ENCODE measurements at regions not wholly inside any gene's neighbourhood (a gene's known extent, or its start where the extent isn't known, plus 50 kb on each side); places are given as distances from the start of the nearest gene placed in this dataset.

DNA sequence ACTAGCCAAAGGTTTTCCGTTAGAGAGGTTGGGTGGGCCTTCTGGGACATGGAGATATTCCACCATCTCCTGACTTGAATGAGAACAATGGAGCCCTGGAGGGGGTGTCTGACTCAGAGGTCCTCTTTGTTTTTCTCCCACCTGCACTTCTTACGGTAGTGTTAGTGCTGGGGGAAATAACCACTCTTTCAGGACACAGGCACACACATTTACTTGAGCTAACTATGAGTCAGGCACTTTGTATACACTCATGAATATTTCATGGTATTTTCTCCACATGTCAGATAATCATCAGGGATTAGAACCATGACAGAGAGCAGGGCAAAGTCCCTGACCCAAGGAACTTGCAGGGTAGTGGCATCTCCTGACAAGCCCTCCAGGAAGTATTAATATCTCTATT, 439.1 kb downstream of the TSN start:
- ChIA-PET POLR2A (no interaction called here), CTCF (no interaction called here)

DNA sequence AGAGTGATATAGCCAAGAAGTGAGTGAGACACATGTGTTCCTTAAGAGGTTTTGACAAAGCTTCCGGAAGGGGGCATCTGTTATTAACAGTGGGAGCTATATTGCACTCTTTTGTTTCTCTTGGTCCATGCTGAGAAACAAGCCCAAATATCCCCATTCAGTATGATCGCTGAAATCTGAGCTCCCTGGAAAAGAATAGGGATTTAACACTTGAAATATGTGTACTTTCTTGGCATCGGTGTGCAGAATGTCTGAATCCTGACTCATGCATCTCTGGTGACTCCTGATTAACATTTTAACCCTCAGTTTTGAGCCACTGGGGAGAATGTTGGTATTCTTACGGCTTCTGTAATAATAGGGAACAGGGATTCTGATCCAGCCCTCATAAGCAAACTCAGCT, 448.1 kb downstream of the TSN start:
- CTCF ChIA-PET = no interaction called here
- POLR2A ChIA-PET = no interaction called here

DNA sequence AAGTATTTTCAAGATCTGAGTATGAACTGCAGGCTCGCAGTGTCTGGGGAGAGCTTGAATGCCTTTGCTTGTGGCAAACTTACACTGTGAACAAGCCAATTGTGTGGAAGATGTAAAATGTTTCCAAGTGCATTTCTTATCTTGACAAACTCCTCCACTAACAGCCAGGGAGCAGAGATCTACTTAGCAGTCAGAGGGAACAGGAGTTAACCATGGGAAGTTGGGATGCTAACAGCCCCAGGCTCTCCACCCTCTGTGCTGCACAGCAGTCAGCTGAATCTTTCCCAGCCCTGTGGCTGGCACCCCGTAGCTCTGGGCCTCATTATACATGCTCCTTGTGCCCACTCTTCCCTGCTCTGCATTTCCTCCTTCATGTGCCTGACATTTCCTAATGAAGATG, 450.2 kb downstream of the TSN start:
- ChIA-PET POLR2A (no interaction called here), CTCF (no interaction called here)

DNA sequence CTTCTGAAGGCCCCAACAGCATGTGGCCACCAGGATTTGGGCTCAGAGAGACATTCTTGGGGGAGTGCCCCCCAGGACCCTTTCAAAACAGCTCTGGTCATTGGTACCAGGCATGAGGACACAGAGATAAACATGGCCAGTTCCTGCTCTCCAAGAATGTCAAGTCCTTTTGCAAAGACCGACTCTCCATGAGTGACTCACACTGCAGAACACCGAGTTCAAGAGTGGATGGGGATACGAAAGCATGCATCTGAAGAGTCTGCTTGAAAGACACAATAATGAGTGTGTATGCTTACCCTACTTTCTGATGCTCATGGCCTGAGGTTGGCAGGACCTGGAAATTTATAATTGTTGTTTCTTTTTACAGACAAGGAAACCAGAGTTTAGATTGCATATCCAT, 450.6 kb downstream of the TSN start:
- POLR2A ChIA-PET = no interaction called here
- CTCF ChIA-PET = no interaction called here

DNA sequence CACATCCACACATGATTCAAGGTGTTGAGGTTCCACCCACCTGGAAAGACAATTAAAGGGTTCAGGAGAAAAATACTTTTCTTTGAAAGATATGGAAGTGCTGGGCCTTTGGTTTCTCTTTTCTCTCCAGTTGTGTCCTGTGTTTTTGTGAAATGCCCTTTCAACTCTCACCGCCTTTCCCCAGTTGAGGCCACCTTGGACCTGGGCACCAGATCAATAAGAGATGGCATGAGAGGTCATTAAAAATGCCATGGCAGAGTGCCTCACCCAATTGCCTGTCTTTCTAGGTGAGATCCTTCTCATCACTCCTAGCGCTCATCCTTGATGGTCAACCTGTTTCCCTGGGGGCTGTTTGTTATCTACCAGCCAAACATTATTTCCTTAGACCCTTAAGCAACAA, 453.9 kb downstream of the TSN start:
- ChIA-PET CTCF (no interaction called here), POLR2A (no interaction called here)

DNA sequence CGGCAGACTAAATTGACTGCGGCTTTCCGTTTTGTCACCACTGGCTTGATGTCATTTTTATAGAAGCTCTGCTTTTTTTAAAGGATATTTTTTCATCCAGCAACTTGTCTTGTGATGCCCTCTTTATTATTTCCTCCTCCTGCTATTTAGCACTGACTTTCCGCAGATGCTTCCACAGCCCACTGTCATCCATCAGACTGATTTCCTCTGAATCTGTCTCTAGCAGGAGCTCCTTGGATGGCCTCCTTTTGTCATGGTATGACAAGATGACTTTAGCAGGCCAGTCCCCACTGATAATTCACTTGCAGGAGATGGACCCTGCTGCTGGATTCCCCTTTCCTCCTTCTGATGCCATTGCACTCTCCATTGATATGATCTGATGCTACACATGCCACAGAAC, 454.6 kb downstream of the TSN start:
- ChIA-PET CTCF (no interaction called here), POLR2A (no interaction called here)

DNA sequence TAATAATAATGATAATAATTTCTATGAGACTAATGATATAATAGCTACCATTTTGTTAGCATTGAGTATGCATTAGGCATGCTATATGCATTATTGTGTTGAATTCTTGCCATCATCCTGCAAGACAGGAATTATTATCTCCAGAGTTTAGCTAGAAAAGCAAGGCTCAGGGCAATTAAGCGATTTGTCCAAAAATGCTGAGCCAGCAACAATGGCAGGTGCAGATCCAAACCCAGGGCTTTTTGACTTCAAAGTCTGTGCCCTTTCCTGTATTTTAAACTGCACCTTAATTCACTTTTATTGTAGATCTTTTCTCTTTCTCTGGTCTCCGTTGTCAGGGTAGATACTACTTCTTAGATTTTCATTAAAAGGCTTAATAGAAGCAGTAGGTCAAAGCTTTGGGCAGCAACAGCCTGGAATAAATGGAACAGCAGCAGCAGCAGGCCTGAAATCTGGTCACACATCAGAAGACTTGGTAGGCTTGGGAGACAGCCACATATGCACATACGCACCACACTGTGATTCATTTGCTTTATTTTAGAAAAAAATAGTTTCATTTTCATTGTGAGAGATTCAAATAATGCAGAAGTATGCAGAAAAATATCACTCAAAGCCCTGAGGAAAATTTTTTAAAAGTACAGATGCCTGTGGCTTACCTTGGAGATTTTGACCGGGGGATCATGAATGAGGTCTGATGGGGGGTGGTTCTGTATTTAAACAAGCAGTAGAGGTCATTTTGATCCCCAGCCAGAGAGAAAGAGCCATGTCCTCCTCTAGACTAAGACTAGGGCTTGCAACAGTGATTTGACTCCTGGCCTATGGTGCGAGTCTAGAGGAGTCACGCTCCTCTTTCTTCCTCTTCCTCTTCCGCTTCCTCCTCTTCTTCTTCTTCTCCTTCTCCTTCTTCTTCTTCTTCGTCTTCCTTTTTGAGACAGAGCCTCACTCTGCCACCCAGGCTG, 455.7 kb downstream of the TSN start:
- ChIA-PET POLR2A (no interaction called here), CTCF (no interaction called here)

DNA sequence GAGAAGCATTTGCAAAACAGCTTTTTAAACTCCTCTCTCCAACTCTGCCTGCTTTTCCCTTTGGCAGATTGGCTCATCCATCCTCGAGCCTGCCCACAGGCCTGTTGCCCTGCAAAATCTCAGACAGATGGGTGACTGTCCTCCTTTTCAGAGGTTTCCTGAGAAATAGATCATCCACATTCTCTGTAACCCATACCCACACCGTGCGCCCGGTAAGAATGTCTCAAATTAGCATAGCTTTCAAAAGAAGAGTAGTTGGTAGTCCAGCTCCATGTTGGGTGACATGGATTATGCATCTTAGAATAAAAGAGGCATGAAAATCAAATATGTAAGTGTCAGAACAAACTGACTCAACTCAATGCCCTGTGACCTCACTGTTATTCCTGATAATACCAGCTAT, 457.9 kb downstream of the TSN start:
- POLR2A ChIA-PET = no interaction called here
- CTCF ChIA-PET = no interaction called here

DNA sequence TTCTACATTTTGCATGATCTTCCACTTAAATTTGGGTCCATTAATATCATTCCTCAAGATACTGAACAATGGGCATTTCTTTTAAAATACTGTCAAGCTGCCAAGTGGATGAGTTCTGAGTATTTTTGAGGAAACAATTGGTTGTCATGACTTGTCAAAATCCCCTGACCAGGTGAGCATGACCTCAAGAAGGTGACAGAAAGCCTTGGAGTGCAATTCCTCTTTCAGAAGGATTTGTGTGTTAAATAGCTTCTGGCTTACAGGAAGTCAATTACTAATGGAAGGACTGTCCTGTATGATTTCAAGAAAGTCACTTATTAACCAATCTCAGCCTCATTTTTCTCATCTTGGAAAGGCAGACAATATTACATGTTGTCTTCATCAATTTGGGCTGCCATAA, 460.6 kb downstream of the TSN start:
- ChIA-PET CTCF (no interaction called here), POLR2A (no interaction called here)

DNA sequence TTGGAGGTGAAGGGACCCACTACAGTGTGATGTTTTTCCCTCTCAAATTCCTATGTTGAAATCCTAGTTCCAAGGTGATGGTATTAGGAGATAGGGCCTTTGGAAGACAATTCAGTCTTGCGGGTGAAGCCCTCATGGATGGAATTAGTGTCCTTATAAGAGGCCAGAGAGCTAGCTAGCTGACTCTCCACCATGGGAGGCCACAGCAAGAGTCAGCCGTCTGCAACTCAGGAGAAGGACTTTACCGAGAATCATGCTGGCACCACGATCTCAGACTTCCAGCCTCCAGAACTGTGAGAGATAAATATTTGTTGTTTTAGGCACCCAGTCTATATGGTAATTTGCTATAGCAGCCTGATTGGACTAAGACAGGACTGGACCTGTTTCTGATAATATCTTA, 461.4 kb downstream of the TSN start:
- CTCF ChIA-PET = no interaction called here
- POLR2A ChIA-PET = no interaction called here

DNA sequence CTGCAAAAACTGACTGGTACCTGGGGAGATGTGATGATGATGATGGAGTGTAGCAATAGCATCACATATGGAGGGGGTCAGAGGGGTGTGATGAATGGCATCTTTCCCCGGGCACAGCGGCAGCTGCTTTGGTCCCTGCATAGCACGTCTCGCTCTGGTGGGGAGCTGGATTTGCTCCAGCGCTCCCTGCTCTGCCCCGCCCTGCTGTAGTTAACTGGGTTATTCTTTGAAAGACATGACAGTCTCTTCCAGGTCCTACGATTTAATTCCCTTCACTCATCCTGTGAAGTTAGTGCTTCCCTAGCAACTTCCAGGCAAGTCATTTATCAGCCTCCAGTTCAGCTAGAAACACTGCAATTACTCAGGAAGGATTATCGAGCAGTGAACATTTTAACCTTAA, 463.1 kb downstream of the TSN start:
- ChIA-PET CTCF (no interaction called here), POLR2A (no interaction called here)

DNA sequence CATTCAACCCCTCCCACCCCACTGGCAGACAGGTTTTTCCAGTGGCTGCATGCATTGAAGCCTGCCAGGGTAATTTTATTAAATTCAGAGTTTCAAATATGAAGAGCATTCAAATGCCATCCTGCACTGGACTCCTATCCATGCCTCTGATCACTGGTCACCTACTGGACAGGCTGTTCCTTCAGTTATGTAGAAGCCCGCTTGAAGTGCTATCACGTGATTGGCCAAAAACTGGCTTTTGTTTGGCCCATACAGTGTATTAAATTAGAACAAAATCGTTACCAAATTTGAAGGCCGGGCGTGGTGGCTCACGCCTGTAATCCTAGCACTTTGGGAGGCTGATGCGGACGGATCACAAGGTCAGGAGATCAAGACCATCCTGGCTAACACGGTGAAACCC, 464.1 kb downstream of the TSN start:
- ChIA-PET CTCF (no interaction called here), POLR2A (no interaction called here)

DNA sequence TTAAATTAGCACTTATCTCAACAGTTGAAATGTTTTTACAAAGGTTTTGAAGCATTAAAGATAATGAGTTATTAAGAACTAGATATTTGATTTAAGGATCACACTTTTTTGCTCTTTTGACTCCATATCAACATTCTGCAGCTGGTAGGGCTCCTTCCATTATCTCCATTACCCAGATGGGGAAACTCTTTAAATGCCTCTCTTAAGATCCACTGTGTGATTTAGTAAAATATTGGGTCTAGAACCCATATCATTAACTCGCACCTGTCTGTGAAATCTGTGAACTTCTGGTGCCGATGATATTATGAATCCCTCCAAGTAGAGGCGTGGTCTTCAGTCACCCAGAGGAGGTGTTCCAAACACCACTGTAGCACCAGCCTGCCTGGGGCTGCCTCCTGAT, 466.2 kb downstream of the TSN start:
- ChIA-PET POLR2A (no interaction called here), CTCF (no interaction called here)

DNA sequence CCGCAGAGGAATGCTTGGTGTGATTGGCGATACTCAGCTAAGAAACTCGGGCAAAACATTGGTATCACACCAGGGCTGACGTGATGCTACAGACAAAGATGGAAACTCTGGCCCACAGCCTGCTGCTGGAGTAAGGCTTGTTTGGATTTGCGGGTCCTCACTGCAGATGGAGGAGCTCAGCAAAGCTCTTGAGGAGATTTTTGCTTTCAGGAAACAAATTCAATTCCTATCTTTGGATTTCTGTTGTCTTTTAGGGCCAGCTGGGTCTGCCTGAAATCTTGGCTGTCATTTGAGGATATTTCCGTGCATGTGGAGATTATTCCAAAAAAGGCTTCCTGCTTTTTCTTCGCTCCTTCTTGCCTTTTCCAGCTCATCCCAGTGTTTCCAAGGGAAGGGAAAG, 475.8 kb downstream of the TSN start:
- ChIA-PET CTCF (no interaction called here), POLR2A (no interaction called here)

DNA sequence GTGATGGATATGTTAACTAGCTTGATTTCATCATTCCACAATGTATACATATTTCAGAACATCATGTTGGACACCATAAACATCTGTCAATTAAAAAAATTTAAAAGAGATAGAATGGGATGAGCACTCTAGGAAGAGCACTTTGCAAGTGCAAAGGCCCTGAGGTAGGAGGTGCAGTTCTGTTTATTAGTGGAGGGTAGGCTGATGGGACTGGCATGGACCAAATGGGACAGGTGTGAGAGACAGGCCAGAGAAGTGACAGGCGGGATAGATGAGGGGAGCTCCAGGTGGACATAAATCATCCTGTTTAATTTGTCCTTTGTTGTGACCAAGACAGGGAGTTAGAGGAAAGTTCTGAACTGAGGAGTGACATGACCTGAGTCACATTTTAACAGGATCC, 477.9 kb downstream of the TSN start:
- ChIA-PET POLR2A (no interaction called here), CTCF (no interaction called here)

DNA sequence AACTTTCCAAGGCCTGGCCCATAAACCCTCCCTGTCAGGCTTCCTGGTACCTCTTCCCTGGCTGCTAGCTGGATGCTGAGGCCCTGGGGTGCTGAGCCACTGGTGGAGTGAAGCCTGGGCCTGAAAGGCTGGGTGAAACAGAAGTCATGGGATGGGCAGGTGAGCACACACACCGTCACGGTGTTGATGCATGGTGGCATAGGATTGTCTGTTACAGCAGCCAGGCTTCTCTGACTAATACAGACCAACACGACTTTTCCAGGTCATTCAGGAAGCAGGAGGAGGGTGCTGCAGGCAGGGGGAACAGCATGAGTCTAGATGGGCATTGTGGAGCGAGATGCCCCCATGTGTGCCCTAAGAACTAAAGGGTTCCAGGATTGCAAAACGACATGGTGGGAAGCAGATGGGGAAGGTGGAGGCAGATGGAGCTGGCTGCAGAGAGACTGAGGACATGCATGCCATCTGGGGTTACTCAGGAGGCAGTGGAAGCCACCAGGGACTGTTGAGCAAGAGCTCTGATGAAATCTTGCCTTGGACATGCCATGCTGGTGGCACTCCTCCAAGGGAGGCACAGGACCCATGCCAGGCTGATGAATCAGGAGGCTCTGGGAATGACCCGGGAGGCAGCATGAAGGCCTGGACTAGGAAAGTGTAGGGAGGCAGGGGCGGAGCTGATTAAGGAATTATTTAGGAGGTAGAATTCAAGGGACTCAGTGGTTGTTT, 480.9 kb downstream of the TSN start:
- ChIA-PET POLR2A (no interaction called here), CTCF (no interaction called here)

DNA sequence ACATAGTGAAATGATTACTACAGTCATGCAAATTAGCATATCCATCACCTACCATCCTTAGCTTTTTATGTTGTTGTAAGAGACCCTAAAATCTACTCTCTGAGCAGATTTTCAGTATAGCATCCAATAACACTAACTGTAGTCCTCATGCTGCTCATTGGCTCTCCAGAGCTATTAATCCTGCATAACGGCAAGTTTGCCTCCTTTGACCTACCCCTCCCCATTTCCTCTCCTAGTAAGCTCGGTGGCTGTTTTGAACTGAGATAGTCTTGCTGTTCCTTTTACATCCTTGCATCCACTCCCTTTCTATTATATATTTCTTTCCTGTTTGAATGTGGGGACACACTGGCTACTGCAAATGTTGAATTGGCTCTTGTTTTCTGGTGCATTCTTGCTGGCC, 481.5 kb downstream of the TSN start:
- CTCF ChIA-PET = no interaction called here
- POLR2A ChIA-PET = no interaction called here

DNA sequence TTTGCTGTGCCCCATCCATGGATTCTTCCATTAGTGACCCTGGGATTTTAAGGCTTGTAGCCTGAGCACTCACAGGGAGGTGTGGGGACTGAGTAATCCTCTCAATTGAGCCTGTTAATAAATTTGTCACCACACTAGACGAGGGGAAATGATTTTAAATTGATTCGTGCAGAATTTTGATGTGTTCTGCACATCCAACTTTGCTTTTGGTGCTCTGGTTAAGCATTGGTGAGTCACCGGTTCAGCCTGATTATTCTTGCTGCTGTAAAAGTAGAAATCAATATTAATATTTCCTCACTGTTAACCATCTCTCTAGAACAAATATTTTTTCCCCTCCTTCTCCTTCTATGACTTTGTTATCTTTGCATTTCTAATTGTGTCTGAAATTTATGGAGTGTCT, 482.0 kb downstream of the TSN start:
- POLR2A ChIA-PET = no interaction called here
- CTCF ChIA-PET = no interaction called here

DNA sequence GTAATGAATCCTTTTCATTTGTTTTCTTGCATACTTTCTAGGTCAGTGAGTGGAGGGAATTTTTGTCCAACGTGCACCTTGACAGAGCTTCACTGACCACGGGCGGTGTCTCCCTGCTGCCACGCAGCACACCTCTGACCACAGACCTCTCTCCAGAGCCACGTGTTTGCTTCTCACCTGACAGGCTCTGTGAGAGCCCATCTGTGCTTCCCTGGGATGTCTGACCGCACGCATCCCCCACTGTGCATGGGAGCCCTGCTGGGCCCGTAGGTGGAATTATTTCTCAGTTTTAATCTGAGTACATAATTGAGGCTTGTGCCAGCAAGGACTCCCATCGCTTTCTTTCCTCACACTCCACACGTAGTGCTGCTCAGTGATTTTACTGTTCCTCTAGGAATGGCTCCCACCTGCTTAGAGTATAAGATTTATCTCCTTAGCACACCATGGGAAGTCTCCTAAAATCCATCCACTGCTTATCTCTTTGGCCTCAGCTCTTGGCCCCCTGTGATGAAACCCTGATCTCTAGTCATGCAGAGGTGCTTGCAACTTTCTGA, 482.6 kb downstream of the TSN start:
- ChIA-PET CTCF (no interaction called here), POLR2A (no interaction called here)

DNA sequence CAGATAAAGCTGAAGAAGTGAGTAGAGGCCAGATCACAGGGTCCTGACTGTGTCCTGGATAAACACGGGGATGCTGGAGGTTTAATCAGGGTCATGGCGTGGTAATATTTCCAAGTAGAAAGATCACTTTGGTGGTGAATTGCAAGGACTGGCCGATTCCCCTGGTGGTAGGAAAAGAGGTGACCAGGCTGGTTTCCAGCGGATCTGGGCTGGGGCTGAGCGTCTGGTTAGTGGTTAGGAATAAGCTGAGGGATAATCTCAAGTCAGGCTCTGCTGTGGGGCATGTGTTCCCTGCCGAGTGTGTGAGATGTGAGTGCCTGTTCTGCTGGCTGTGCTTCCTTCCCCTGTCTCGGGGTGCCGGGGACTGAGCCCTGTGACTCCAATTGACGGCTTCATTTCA, 484.0 kb downstream of the TSN start:
- ChIA-PET POLR2A (no interaction called here), CTCF (no interaction called here)

DNA sequence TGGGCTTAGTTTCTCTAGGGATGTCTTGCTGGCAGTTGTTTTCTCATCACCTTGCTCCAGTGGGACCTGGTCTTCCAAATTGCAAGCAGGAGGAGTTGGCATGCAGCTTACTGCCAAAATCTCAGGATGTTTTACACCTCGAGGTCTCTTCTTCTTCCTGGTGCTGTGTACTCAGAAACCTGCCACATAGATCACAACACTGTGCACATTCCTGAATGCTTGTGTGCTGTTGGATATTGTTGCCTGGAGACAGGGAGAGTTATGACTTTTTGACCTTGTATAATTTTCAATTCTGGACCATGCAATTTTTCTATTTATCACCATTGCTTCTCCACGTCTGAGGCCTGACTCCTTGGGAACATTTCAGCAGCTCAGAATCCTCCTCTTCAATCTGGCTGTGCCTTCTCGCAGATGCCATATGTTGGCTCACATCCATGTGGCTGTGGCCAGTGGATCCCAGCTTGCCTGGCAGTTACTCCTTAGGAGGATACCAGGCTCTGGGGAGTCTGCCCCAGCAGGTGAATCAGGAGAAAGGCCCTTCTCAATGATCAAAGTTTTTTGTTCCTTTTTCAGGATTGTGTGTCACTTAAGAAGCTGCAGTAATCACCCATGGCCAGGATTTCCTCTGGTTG, 489.3 kb downstream of the TSN start:
- POLR2A ChIA-PET = no interaction called here

More for the DNA sequence above, 489.3 kb downstream of the TSN start:
- CTCF ChIA-PET = interaction anchor here (0.7 kb wide), 1 partner anchor 1119 kb away, joined by 4 read pairs; no protein-coding TSS in a partner anchor

Measured in activated CD8-positive, alpha-beta memory T cell treated with anti-CD3 and anti-CD28 coated beads for 36 hours (primary cell).